ENCODE measurements at regions not wholly inside any gene's neighbourhood (a gene's known extent, or its start where the extent isn't known, plus 50 kb on each side); places are given as distances from the start of the nearest gene placed in this dataset.
"Not testable (repeated sequence)": the region's sequence is repeated elsewhere in the genome, so short reads cannot be mapped to it uniquely, and the experiment has no call there.

- no peak for DNase-seq
Measured at GRCh38 chr18:43751835-43752234, 474.5 kb upstream of the SYT4 start.

GRCh38 chr18:43757273-43757672 is 480.0 kb upstream of the SYT4 start:
- no peak for DNase-seq

GRCh38 chr18:43758734-43759133 is 481.4 kb upstream of the SYT4 start:
- DNase-seq: no peak

GRCh38 chr18:43760010-43760409 is 482.7 kb upstream of the SYT4 start:
- DNase-seq: no peak

GRCh38 chr18:43772907-43773306 is 495.6 kb upstream of the SYT4 start:
- DNase-seq: no peak

- DNase-seq: no peak
Measured at GRCh38 chr18:43774497-43774896, 497.2 kb upstream of the SYT4 start.

GRCh38 chr18:43775591-43775990 is 498.3 kb upstream of the SYT4 start:
- DNase-seq: no peak

- DNase-seq: no peak
Measured at GRCh38 chr18:43776997-43777396, 499.7 kb upstream of the SYT4 start.

- DNase-seq: no peak
Measured at GRCh38 chr18:43777636-43778304, 500.5 kb upstream of the SYT4 start.

- no peak for DNase-seq
Measured at GRCh38 chr18:43780782-43781340, 503.6 kb upstream of the SYT4 start.

- no peak for DNase-seq
Measured at GRCh38 chr18:43785158-43785557, 507.9 kb upstream of the SYT4 start.

GRCh38 chr18:43786893-43787292 is 509.6 kb upstream of the SYT4 start:
- no peak for DNase-seq

- not testable (repeated sequence) for DNase-seq
Measured at GRCh38 chr18:43787721-43788120, 510.4 kb upstream of the SYT4 start.

GRCh38 chr18:43789234-43790000 is 512.1 kb upstream of the SYT4 start:
- no peak for DNase-seq

- DNase-seq: no peak
Measured at GRCh38 chr18:43793910-43794309, 516.6 kb upstream of the SYT4 start.

GRCh38 chr18:43794363-43794762 is 517.1 kb upstream of the SYT4 start:
- no peak for DNase-seq

GRCh38 chr18:43797347-43797746 is 520.1 kb upstream of the SYT4 start:
- no peak for DNase-seq

GRCh38 chr18:43800584-43800983 is 523.3 kb upstream of the SYT4 start:
- no peak for DNase-seq

GRCh38 chr18:43805646-43806194 is 528.4 kb upstream of the SYT4 start:
- DNase-seq: no peak

- DNase-seq: no peak
Measured at GRCh38 chr18:43812627-43813026, 535.3 kb upstream of the SYT4 start.

GRCh38 chr18:43819397-43819796 is 542.1 kb upstream of the SYT4 start:
- no peak for DNase-seq

GRCh38 chr18:43819873-43820272 is 542.6 kb upstream of the SYT4 start:
- no peak for DNase-seq

- no peak for DNase-seq
Measured at GRCh38 chr18:43825768-43826167, 548.5 kb upstream of the SYT4 start.

GRCh38 chr18:43826215-43826614 is 548.9 kb upstream of the SYT4 start:
- no peak for DNase-seq

Measured in CD4-positive, alpha-beta T cell treated with Interferon alpha-2 for 1 hour (primary cell).